GM12874 (cell line): ENCODE measurements at regions not wholly inside any gene's neighbourhood (a gene's known extent, or its start where the extent isn't known, plus 50 kb on each side); places are given as distances from the start of the nearest gene placed in this dataset.

Experiments used
- CTCF ChIP-seq: IDR thresholded peaks from 2 replicates; pipeline ENCODE4 v1.5.1; 2011; ENCODE audit warnings: low read depth, mild to moderate bottlenecking, control low read depth, low read length, moderate library complexity; ENCODE audit not compliant: insufficient read depth

GRCh38 chr2:123245156-123245555 lies 779.9 kb upstream of the CNTNAP5 start:
- TF ChIP-seq CTCF = no peak

- no peak for TF ChIP-seq CTCF
These were observed 766.1 kb upstream of the CNTNAP5 start for GRCh38 chr2:123258877-123259539.

GRCh38 chr2:123262856-123263255 lies 762.2 kb upstream of the CNTNAP5 start:
- TF ChIP-seq CTCF = no peak

- TF ChIP-seq CTCF = no peak
These were observed 741.7 kb upstream of the CNTNAP5 start for GRCh38 chr2:123283431-123283830.

GRCh38 chr2:123303731-123304130 lies 721.4 kb upstream of the CNTNAP5 start:
- no peak for TF ChIP-seq CTCF
